ENCODE measurements at regions not wholly inside any gene's neighbourhood (a gene's known extent, or its start where the extent isn't known, plus 50 kb on each side); places are given as distances from the start of the nearest gene placed in this dataset.
"Not testable (repeated sequence)": the region's sequence is repeated elsewhere in the genome, so short reads cannot be mapped to it uniquely, and the experiment has no call there.

DNA sequence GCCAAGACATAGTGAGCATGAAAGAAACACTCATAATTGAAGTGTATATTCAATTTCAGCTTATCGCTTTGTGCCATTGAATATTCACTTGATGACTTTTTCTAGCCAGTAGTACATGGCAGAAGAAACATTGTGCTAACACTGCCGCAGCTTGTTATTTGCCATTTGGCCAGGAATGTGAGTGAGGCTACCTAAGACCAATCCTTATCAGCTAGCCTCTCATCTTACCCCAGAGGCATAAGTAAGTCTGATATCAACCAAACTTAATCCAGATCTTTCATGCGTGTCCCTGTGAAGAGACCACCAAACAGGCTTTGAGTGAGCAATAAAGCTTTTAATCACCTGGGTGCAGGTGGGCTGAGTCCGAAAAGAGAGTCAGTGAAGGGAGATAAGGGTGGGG is 586.0 kb upstream of the MBL2 start:
- intact Hi-C loops (cut with DNase I) = no loop called here
- TF ChIP-seq, protein P1, sequence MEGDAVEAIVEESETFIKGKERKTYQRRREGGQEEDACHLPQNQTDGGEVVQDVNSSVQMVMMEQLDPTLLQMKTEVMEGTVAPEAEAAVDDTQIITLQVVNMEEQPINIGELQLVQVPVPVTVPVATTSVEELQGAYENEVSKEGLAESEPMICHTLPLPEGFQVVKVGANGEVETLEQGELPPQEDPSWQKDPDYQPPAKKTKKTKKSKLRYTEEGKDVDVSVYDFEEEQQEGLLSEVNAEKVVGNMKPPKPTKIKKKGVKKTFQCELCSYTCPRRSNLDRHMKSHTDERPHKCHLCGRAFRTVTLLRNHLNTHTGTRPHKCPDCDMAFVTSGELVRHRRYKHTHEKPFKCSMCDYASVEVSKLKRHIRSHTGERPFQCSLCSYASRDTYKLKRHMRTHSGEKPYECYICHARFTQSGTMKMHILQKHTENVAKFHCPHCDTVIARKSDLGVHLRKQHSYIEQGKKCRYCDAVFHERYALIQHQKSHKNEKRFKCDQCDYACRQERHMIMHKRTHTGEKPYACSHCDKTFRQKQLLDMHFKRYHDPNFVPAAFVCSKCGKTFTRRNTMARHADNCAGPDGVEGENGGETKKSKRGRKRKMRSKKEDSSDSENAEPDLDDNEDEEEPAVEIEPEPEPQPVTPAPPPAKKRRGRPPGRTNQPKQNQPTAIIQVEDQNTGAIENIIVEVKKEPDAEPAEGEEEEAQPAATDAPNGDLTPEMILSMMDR (IDR thresholded peaks at IDR 0.05) = no peak
- no peak for TF ChIP-seq POLR2A (IDR thresholded peaks at IDR 0.05)
- Histone ChIP-seq H3K9me3 (no peaks in the 10 kb centered on the region), H3K4me1 (no peaks in the 10 kb centered on the region), H3K4me3 (no peak overlapping the region), H3K36me3 (no peaks in the 10 kb centered on the region), H3K27ac (no peak overlapping the region), H3K27me3 (no peaks in the 10 kb centered on the region)
- WGBS, 2 donors = 75 to 80% methylated on average over 4 of the region's 4 CpGs
- DNase-seq = no peak

DNA sequence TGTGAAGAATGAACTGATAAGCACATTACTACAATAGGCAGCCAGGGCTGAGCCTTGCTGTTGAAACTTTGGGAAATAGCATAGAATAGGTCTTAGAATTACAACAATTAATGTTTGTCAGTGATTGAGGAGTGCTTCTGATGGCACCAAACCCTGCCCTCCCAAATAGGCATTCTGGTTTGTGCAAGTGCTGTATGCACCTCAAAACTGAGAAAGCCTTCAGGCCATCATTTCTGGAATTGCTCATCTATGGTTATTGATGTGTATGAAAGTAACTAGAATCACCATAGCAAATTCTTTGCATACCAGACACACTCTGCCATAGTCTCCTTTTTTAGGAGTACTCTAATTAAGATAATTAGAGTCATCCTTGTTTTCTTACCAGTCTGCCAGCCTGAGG is 585.0 kb upstream of the MBL2 start:
- Histone ChIP-seq H3K4me1 (no peaks in the 10 kb centered on the region), H3K9me3 (no peaks in the 10 kb centered on the region), H3K27me3 (no peaks in the 10 kb centered on the region), H3K4me3 (no peak overlapping the region), H3K36me3 (no peaks in the 10 kb centered on the region), H3K27ac (no peak overlapping the region)
- TF ChIP-seq, protein P1 (IDR thresholded peaks at IDR 0.05) = no peak
- no peak for TF ChIP-seq POLR2A (IDR thresholded peaks at IDR 0.05)
- intact Hi-C loops (cut with DNase I) = no loop called here
- DNase-seq = no peak

DNA sequence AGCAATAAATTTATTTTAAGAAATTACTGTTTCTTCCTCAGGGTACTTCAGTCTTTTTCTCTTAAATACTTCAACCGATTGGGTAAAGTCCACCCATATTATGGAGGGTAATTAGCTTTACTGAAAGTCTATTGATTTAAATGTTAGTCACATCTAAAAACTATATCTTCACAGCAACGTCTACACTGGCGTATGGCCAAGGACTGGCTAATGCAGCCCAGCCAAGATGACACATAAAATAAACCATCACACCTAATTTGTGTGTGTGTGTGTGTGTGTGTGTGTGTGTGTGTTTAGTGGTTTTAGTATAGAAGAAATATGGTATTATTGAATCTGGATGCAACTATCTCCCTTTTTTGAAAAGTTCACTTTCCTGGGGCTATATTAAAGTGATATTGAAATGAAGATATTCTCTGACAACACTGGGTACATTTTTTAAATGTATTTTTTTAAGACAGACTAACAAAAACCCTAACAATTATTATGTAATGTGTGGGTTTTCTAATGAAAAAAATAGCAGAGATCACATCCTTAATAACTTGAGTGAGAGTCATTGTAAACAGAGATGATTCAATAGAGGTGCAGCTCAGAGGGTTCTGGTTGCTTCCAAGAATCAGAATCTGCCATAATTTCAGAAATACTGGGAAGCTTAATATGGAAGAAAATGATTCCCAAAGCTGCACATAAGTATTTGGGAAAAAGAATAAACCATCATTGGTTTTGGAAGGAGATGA is 584.2 kb upstream of the MBL2 start:
- intact Hi-C loops (cut with DNase I) = no loop called here
- Histone ChIP-seq H3K9me3 (no peaks in the 10 kb centered on the region), H3K4me3 (no peak overlapping the region), H3K4me1 (no peaks in the 10 kb centered on the region), H3K27ac (no peak overlapping the region), H3K36me3 (no peaks in the 10 kb centered on the region), H3K27me3 (no peaks in the 10 kb centered on the region)
- DNase-seq = no peak
- TF ChIP-seq POLR2A (IDR thresholded peaks at IDR 0.05) = no peak
- TF ChIP-seq, protein P1 (IDR thresholded peaks at IDR 0.05) = no peak
- WGBS, 2 donors = 52 to 58% methylated on average over 3 of the region's 3 CpGs

DNA sequence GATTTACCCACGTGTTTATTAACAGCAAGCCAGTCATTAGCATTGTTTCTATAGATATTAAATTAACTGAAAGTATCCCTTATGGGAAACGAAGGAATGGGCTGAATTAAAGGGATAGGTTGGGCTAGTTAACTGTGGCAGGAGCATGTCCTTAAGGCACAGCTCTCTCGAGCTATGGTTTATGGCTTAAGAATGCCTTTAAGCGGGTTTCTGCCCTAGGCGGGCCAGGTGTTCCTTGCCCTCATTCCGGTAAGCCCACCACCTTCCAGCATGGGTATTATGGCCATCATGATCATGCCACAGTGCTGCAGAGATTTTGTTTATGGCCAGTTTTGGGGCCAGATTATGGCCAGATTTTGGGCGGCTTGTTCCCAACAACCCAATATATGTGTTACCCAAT is 569.9 kb upstream of the MBL2 start:
- H3K9me3 ChIP-seq; DNase-seq; H3K27me3 ChIP-seq; H3K36me3 ChIP-seq; intact Hi-C loops (cut with DNase I); H3K4me3 ChIP-seq; H3K27ac ChIP-seq; H3K4me1 ChIP-seq: not testable (repeated sequence)
- 71 to 84% methylated on average over 6 to 7 of the region's 7 CpGs for WGBS, 2 donors

DNA sequence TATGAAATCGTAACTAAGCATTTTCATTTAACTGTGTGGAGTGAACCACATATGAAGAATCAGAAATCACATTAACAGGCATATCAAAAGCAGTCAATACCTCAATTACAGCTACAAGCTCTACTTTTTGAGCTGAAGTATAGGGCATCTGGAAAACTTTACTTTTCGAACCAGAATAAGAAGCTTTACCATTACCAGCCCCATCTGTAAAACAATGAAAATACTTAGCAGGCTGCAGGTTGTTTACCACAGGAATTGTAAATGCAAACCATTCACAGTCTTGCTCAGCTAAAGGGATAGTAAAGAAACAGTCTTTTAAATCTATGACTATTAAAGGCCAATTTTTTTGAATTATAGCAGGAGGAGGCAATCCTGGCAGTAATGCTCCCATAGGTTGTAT is 565.6 kb upstream of the MBL2 start:
- 62 to 67% methylated on average over 2 of the region's 2 CpGs for WGBS, 2 donors
- H3K27me3 ChIP-seq; intact Hi-C loops (cut with DNase I); H3K4me3 ChIP-seq; H3K9me3 ChIP-seq; DNase-seq; H3K4me1 ChIP-seq; H3K27ac ChIP-seq; H3K36me3 ChIP-seq: not testable (repeated sequence)

DNA sequence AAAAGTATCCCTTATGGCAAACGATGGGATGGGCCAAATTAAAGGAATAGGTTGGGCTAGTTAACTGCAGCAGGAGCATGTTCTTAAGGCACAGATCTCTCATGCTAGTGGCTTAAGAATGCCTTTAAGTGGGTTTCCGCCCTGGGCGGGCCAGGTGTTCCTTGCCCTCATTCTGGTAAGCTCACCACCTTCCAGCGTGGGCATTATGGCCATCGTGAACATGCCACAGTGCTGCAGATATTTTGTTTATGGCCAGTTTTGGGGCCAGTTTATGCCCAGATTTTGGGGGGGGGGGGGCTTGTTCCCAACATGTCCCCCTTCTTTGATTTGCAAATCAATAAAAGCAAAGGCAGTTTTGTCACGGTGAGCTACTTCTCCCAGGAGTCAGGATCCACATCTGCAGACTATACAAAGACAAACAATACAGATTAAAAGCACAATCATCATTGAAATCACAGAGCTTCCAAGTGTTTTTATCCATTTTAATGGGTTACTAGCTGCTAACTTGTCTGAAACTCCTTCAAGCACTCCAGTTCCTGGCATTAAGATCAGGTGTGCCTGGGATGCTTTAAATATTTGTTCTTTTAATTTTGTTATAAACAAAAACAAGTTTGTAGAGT is 563.3 kb upstream of the MBL2 start:
- H3K4me1 ChIP-seq; H3K36me3 ChIP-seq; H3K27ac ChIP-seq; H3K27me3 ChIP-seq; H3K9me3 ChIP-seq; intact Hi-C loops (cut with DNase I); H3K4me3 ChIP-seq; DNase-seq: not testable (repeated sequence)
- 82 to 89% methylated on average over 2 to 6 of the region's 6 CpGs for WGBS, 2 donors

DNA sequence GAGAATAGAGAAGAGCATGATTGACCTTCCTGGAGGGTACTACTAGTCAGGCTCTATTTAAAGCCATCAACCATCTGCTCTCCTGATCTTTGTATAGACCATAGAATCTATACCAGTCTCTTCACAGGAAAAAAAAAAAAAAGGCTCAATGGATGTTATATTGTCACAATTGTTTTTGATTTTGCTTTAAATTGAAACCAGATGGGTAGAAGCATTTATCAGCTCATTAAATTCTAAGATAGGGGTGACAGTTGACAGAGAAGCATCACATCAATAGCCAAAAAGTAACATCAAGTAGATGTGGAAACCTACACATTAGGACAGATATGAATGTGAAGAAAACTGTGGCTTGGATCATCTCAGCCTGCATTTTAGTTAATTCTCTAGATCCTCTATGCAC is 558.9 kb upstream of the MBL2 start:
- Histone ChIP-seq H3K9me3 (peaks cover 0 to 7% (median 5%) of the 10 kb centered on the region in 3 donors), H3K36me3 (no peaks in the 10 kb centered on the region), H3K27me3 (no peaks in the 10 kb centered on the region), H3K4me1 (no peaks in the 10 kb centered on the region), H3K4me3 (no peak overlapping the region), H3K27ac (no peak overlapping the region)
- TF ChIP-seq POLR2A (IDR thresholded peaks at IDR 0.05) = no peak
- TF ChIP-seq, protein P1 (IDR thresholded peaks at IDR 0.05) = no peak
- DNase-seq = no peak
- intact Hi-C loops (cut with DNase I) = no loop called here

DNA sequence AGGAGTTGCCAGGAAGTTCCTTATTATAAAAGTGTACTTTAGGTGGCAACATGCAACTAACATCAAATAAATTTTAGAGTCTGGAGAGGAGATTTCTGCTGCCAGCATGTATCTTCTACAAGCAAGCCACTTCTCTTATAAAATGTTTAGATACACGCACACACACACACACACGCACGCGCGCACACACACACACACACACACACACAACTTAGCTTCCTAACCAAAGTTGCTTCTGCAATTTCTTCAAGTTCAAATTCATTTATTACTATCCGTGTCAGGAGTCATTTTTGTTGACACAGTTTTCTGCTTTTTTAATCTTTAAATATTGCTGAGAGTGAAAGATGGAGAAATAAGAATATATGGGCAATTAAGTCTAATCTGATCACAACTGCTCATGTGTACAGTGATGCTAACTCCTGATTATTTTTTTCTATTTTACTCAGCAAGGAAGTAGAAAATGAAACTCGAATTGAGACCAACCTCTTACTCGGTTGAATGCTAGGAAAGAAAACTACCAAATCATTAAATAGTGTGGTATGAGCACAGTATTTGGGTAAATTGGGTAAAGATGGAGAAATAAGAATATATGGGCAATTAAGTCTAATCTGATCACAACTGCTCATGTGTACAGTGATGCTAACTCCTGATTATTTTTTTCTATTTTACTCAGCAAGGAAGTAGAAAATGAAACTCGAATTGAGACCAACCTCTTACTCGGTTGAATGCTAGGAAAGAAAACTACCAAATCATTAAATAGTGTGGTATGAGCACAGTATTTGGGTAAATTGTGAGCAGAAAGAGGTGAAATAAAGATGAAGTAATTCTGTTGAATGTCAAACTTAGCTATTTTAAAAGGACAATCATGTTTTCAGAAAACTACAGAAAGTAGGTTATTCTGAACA is 554.1 kb upstream of the MBL2 start:
- H3K36me3 ChIP-seq; DNase-seq; intact Hi-C loops (cut with DNase I); H3K4me3 ChIP-seq; H3K27me3 ChIP-seq; H3K27ac ChIP-seq; H3K4me1 ChIP-seq; H3K9me3 ChIP-seq: not testable (repeated sequence)
- WGBS, 2 donors = 46 to 52% methylated on average over 8 to 10 of the region's 10 CpGs

All from esophagus squamous epithelium (tissue), 5 donors.